SK-N-SH (cell line): ENCODE measurements at regions not wholly inside any gene's neighbourhood (a gene's known extent, or its start where the extent isn't known, plus 50 kb on each side); places are given as distances from the start of the nearest gene placed in this dataset.

Experiments used
- CTCF ChIA-PET: fragments of 300-600, 350-600 bp; formaldehyde crosslinking; extraction: SDS; loops from one replicate; lab custom pipeline; 2021; lab: Yijun Ruan, JAX
- POLR2A ChIA-PET: fragments of 350-600 bp; sonication (Branson Sonifier 250); formaldehyde crosslinking; extraction: SDS; loops from one replicate; lab custom pipeline; 2020; ENCODE audit warnings: antibody characterized with exemption, inconsistent platforms; lab: Yijun Ruan, JAX
- DNase-seq: peaks from one replicate; pipeline ENCODE4 v3.0.0; 2012
- H2AFZ ChIP-seq: fragments of 200-600 bp; sonication (generic); 2 replicates; pipeline ENCODE4 v1.8.1; 2016; ENCODE audit warnings: antibody characterized with exemption, mild to moderate bottlenecking, low read depth
- H3F3A ChIP-seq: fragments of 200-600 bp; sonication (generic); replicated peaks from 2 replicates; pipeline ENCODE3; 2016; ENCODE audit warnings: antibody characterized with exemption, mild to moderate bottlenecking; ENCODE audit not compliant: insufficient read depth
- H3K27ac ChIP-seq, 2 experiments: fragments of 200-500 bp in 1 of 2; fragments of 200-600 bp in 1 of 2; sonication (Bioruptor generic) in 1 of 2; sonication (generic), shearing (Covaris generic) in 1 of 2; 2 replicates each; pipeline versions ENCODE4 v1.5.1 to v1.6.1; 2014 to 2016; ENCODE audit warnings: low read depth in 2 of 2, inconsistent platforms in 1 of 2, low read length in 1 of 2, mild to moderate bottlenecking in 1 of 2, mixed read lengths in 1 of 2
- H3K27me3 ChIP-seq: fragments of 200-600 bp; sonication (generic), shearing (Covaris generic); 2 replicates; pipeline ENCODE4 v1.6.1; 2016; ENCODE audit warnings: mixed run types; ENCODE audit not compliant: insufficient read depth
- H3K36me3 ChIP-seq, 2 experiments: fragments of 200-500 bp in 1 of 2; fragments of 200-600 bp in 1 of 2; sonication (Bioruptor generic) in 1 of 2; sonication (generic) in 1 of 2; replicated peaks in 1 of 2; 2 replicates each; pipeline versions ENCODE3 to v1.5.1; 2014 to 2016; ENCODE audit warnings: low read length in 1 of 2, mild to moderate bottlenecking in 1 of 2; ENCODE audit not compliant: insufficient read depth in 2 of 2, control insufficient read depth in 1 of 2
- H3K4me1 ChIP-seq, 2 experiments: fragments of 200-500 bp in 1 of 2; fragments of 200-600 bp in 1 of 2; sonication (Bioruptor generic) in 1 of 2; sonication (generic), shearing (Covaris generic) in 1 of 2; 2 replicates each; pipeline versions ENCODE4 v1.5.1 to v1.6.1; 2014 to 2016; ENCODE audit warnings: low read depth in 1 of 2, low read length in 1 of 2, mixed run types in 1 of 2; ENCODE audit not compliant: insufficient read depth in 2 of 2, control insufficient read depth in 1 of 2
- H3K4me2 ChIP-seq: fragments of 200-600 bp; sonication (generic), shearing (Covaris generic); 2 replicates; pipeline ENCODE4 v1.6.1; 2017; ENCODE audit warnings: mixed run types
- H3K4me3 ChIP-seq, 2 experiments: fragments of 200-500 bp in 1 of 2; fragments of 200-600 bp in 1 of 2; sonication (Bioruptor generic) in 1 of 2; sonication (generic), shearing (Covaris generic) in 1 of 2; 2 replicates each; pipeline versions ENCODE4 v1.5.1 to v1.8.1; 2014 to 2016; ENCODE audit warnings: low read depth in 2 of 2, inconsistent platforms in 1 of 2, low read length in 1 of 2, mild to moderate bottlenecking in 1 of 2, mixed read lengths in 1 of 2, moderate library complexity in 1 of 2
- H3K79me2 ChIP-seq: fragments of 200-600 bp; sonication (generic); 2 replicates; pipeline ENCODE4 v1.8.1; 2017; ENCODE audit warnings: mild to moderate bottlenecking; ENCODE audit not compliant: insufficient read depth
- H3K9ac ChIP-seq: fragments of 200-600 bp; sonication (generic); 2 replicates; pipeline ENCODE4 v1.6.1; 2017; ENCODE audit warnings: mixed run types
- H3K9me2 ChIP-seq: fragments of 200-600 bp; sonication (generic); 2 replicates; pipeline ENCODE4 v1.6.1; 2017; ENCODE audit warnings: mixed run types
- H3K9me3 ChIP-seq: fragments of 200-600 bp; sonication (generic); 2 replicates; pipeline ENCODE4 v1.6.1; 2017; ENCODE audit warnings: mixed run types, mild to moderate bottlenecking, moderate library complexity
- H4K20me1 ChIP-seq: fragments of 200-600 bp; sonication (generic); 2 replicates; pipeline ENCODE4 v1.6.1; 2017; ENCODE audit warnings: mild to moderate bottlenecking, mixed run types; ENCODE audit not compliant: insufficient read depth
- CTCF ChIP-seq: fragments of 200-600 bp; sonication (generic); IDR thresholded peaks from 2 replicates; pipeline ENCODE4 v1.6.1; 2017; ENCODE audit warnings: antibody characterized with exemption, mild to moderate bottlenecking, moderate library complexity
- ELF1 ChIP-seq: IDR thresholded peaks from 2 replicates; pipeline ENCODE4 v1.4.0; 2012
- EP300 ChIP-seq, 2 experiments: IDR thresholded peaks; 2 replicates each; pipeline versions ENCODE4 v1.4.0 to v1.6.1; 2012; ENCODE audit warnings: borderline replicate concordance in 1 of 2, low read depth in 1 of 2, low read length in 1 of 2
- EZH2phosphoT487 ChIP-seq: fragments of 200-600 bp; sonication (generic); IDR thresholded peaks from 2 replicates; pipeline ENCODE4 v1.6.1; 2017; ENCODE audit warnings: low read depth, mixed run types, mild to moderate bottlenecking, antibody characterized with exemption, moderate library complexity, borderline replicate concordance
- FOXJ3 ChIP-seq: sonication (generic); formaldehyde crosslinking; IDR thresholded peaks from 2 replicates; pipeline ENCODE4 v1.5.1; 2020; ENCODE audit warnings: mild to moderate bottlenecking, missing genetic modification reagents
- GABPA ChIP-seq: IDR thresholded peaks from 2 replicates; pipeline ENCODE4 v1.4.0; 2012; ENCODE audit warnings: low read depth, mild to moderate bottlenecking
- IRF3 ChIP-seq: fragments of 150-350 bp; IDR thresholded peaks from 2 replicates; pipeline ENCODE4 v1.6.1; 2016; ENCODE audit warnings: mild to moderate bottlenecking, low read depth, low read length
- MAX ChIP-seq: IDR thresholded peaks from 2 replicates; pipeline ENCODE4 v1.4.0; 2012; ENCODE audit warnings: low read depth
- NFIC ChIP-seq: IDR thresholded peaks from 2 replicates; pipeline ENCODE4 v1.4.0; 2012; ENCODE audit warnings: borderline replicate concordance
- POLR2AphosphoS5 ChIP-seq: IDR thresholded peaks from 2 replicates; pipeline ENCODE4 v1.6.1; 2012; ENCODE audit warnings: low read depth, low read length
- RAD21 ChIP-seq: IDR thresholded peaks from 2 replicates; pipeline ENCODE4 v1.6.1; 2012; ENCODE audit warnings: mild to moderate bottlenecking, low read length
- RCOR1 ChIP-seq: fragments of 150-350 bp; IDR thresholded peaks from 2 replicates; pipeline ENCODE4 v1.6.1; 2017; ENCODE audit warnings: antibody characterized with exemption, low read length
- REST ChIP-seq: IDR thresholded peaks from 2 replicates; pipeline ENCODE4 v1.6.1; 2012; ENCODE audit warnings: mild to moderate bottlenecking, low read depth, low read length, moderate library complexity
- RFX5 ChIP-seq: IDR thresholded peaks from 2 replicates; pipeline ENCODE4 v1.6.1; 2012; ENCODE audit warnings: mild to moderate bottlenecking, improper control_type of control experiment, low read length
- SMC3 ChIP-seq: IDR thresholded peaks from 2 replicates; pipeline ENCODE4 v1.6.1; 2012; ENCODE audit warnings: low read depth, low read length, improper control_type of control experiment
- TAF1 ChIP-seq: IDR thresholded peaks from 2 replicates; pipeline ENCODE4 v1.6.1; 2012; ENCODE audit warnings: low read depth, mild to moderate bottlenecking, low read length, moderate library complexity, borderline replicate concordance
- TCF12 ChIP-seq: IDR thresholded peaks from 2 replicates; pipeline ENCODE4 v1.4.0; 2012
- USF2 ChIP-seq: fragments of 150-350 bp; IDR thresholded peaks from 2 replicates; pipeline ENCODE4 v1.6.1; 2017; ENCODE audit warnings: antibody characterized with exemption, low read length, low read depth, borderline replicate concordance
- YY1 ChIP-seq: IDR thresholded peaks from 2 replicates; pipeline ENCODE4 v1.4.0; 2012; ENCODE audit warnings: low read depth, mild to moderate bottlenecking
- ZBTB33 ChIP-seq: IDR thresholded peaks from 2 replicates; pipeline ENCODE4 v1.4.0; 2012; ENCODE audit warnings: low read depth, borderline replicate concordance
- whole genome bisulfite sequencing: methylation state at CpG from one replicate; pipeline ENCODE4 v1.1.6; 2017; ENCODE audit warnings: low lambda C conversion rate; 5-methylcytosine and 5-hydroxymethylcytosine counted together

- TF ChIP-seq NFIC (no peak), RFX5 (no peak), CTCF (no peak), MAX (no peak), EP300 (IDR thresholded peaks at IDR 0.05; ENCODE audit: borderline replicate concordance in 1 of 2, low read depth in 1 of 2, low read length in 1 of 2) (no peak), TAF1 (no peak), FOXJ3 (CRISPR knock-in tag) (no peak)
- TF ChIP-seq, all 33 proteins: peak for 0
These were observed 1519.7 kb downstream of the BRD1 start (continued) for GRCh38 chr22:48307931-48308330.

- Histone ChIP-seq H3K4me3 (no peak overlapping the region), H3K9ac (no peak overlapping the region), H3K9me2 (no peaks in the 10 kb centered on the region), H3K9me3 (no peaks in the 10 kb centered on the region), H3K79me2 (no peaks in the 10 kb centered on the region), H3K4me1 (no peaks in the 10 kb centered on the region), H3K4me2 (no peak overlapping the region), H2AFZ (no peak overlapping the region), H3K27me3 (no peaks in the 10 kb centered on the region; the same call in 1 of the 2 replicates), H4K20me1 (no peaks in the 10 kb centered on the region), H3K36me3 (no peaks in the 10 kb centered on the region), H3K27ac (no peak overlapping the region), H3F3A (no peaks in the 10 kb centered on the region)
- TF ChIP-seq ZBTB33 (no peak), RAD21 (no peak), GABPA (no peak), RCOR1 (no peak), YY1 (no peak), ELF1 (no peak), NFIC (no peak), TCF12 (no peak), REST (no peak), EZH2phosphoT487 (no peak), SMC3 (no peak), IRF3 (no peak), MAX (no peak), USF2 (no peak), POLR2AphosphoS5 (no peak)
- POLR2A ChIA-PET = no interaction called here
- no peak for DNase-seq
- WGBS = 0% methylated on average over 1 of the region's 19 CpGs
- CTCF ChIA-PET = no interaction called here
These were observed 1520.7 kb downstream of the BRD1 start for GRCh38 chr22:48306785-48307510.
